NCI-H345 treated with DMSO at 0.1 percent for 48 hours (cell line): ENCODE measurements at regions not wholly inside any gene's neighbourhood (a gene's known extent, or its start where the extent isn't known, plus 50 kb on each side); places are given as distances from the start of the nearest gene placed in this dataset.

Experiments used
- DNase-seq: peaks from one replicate; lab custom pipeline; 2025; ENCODE audit not compliant: unreplicated experiment; lab: John Stamatoyannopoulos, UW

DNA sequence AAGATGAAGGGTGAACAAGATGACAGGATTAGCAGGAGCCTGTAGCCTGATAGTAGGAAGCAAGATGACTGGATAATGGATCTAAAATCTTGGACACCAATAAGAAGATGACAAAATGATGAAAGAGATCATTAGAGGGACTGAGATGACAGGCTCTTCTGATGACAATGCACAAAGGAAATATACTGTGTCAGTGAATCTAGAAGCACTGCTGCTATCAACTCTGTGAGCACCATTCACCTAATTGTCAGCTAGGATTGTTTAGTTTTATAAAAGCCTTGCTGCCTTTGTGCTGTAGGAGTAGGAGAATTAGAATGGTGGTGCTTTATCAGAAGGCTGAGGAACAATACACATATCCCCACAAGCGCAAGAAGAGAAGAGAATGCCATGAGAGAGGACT is 1127.8 kb downstream of the DTWD2 start:
- DNase-seq: no peak

DNA sequence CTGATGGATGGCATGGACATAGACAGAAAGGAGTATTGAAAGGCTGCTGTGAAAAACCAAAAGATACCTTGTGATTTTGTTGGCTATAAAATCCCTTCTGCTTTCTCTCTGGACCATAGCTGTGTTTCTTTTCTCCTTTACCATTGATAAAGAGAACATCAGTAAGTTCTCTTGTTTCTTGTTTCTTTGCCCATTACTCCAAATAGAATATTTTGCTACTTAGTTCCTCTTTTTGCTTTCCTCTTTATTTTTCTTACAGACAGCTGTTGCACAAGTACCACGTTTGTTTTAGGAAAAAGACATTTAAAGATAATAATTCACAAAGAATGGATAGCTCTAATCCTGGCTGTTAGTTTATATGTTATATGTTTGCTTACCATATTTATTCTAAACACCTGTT is 1129.2 kb downstream of the DTWD2 start:
- no peak for DNase-seq

DNA sequence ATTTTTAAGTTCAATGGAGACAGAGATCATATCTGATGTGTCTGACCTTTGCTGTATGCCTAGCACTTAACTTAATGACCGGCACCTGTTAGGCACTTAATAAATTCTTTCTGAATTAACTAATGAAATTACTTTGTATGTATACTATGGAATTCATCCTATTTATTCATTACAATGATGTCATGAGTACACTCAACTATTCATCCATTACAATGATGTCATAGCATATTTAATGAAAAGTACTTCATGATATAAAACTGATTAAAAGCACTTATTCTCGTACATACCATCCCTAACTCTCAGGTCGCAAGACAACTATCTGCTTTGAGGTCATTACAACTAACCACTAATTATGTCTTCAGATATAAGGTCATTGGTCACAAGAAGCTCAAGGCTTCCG is 1131.6 kb downstream of the DTWD2 start:
- no peak for DNase-seq

GRCh38 chr5:117837786-117838185 is 1150.6 kb downstream of the DTWD2 start:
- no peak for DNase-seq

GRCh38 chr5:117833691-117834090 is 1154.7 kb downstream of the DTWD2 start:
- no peak for DNase-seq

- no peak for DNase-seq
Observed at GRCh38 chr5:117829646-117830045, 1158.7 kb downstream of the DTWD2 start.

- DNase-seq: no peak
Observed at GRCh38 chr5:117813850-117814249, 1174.5 kb downstream of the DTWD2 start.

GRCh38 chr5:117812861-117813260 is 1175.5 kb downstream of the DTWD2 start:
- no peak for DNase-seq

GRCh38 chr5:117809251-117809650 is 1179.1 kb downstream of the DTWD2 start:
- DNase-seq: no peak

DNA sequence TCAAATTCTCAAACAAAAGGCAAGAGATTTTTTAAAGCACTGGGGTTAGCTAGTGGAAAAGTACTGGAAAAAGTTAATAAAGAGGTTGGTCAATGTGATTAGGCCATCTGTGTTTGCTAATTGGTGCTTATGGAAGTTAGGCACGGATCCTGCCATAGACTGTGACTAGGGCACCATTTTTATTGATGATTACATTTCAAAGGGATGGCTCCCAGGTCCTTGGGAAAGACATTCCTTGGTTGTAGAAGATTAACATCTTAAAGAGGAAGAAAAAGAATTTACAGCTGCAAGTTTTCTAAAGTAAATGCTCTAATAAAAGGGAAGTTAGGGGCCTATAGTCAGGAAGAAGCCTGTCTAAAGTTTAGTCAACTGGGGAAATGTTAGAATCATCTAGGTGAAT is 1183.3 kb downstream of the DTWD2 start:
- no peak for DNase-seq

- no peak for DNase-seq
Observed at GRCh38 chr5:117803533-117803932, 1184.8 kb downstream of the DTWD2 start.

DNA sequence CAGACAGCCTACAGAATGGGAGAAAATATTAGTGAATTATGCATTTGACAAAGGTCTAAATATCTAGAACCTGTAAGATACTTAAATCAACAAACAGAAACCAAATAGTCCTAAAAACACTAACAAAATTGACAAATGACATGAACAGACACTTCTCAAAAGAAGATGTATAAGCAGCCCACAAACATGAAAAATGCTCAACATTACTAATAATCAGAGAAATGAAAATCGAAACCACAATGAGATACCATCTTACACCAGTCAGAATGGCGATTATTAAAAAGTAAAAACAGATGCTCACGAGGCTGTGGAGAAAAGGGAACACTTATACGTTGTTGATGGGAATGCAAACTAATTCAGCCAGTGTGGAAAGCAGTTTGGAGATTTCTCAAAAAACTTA is 1186.8 kb downstream of the DTWD2 start:
- no peak for DNase-seq

DNA sequence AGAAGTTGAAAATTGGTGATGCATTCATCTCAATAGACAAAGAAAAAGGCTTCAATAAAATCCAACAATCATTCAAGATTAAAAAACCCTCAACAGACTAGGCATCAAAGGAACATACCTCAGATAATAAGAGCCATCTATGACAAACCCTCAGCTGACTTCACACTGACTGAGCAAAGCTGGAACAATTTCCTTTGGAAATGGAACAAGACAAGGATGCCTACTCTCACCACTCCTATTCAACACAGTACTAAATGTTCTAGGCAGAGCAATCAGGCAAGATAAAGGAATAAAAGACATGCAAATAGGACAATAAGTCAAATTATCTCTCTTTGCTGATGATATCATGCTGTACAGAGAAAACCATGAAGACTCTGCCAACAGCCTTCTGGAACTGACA is 1188.1 kb downstream of the DTWD2 start:
- DNase-seq: no peak

- no peak for DNase-seq
Observed at GRCh38 chr5:117794847-117795246, 1193.5 kb downstream of the DTWD2 start.

GRCh38 chr5:117793963-117794362 is 1194.4 kb downstream of the DTWD2 start:
- DNase-seq: no peak

DNA sequence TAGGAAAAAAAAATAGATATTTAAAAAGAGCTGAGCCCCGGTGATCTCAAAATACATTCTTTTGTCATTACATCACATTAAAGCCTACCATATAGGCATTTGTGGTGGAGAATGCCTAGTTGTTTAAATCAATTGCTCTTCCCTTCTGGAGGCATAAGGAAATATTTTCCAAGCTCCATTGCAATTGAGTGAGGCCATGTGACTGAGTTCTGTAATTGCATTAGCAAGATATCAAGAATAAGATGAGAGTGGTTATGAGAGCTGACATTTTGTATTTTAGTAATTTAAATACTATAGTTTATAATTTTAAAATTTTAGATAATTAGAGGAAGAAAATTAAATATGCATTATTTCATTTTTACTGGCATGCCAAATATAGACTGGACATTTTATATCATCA is 1195.9 kb downstream of the DTWD2 start:
- no peak for DNase-seq

- DNase-seq: no peak
Observed at GRCh38 chr5:117788596-117788995, 1199.8 kb downstream of the DTWD2 start.

GRCh38 chr5:117779171-117779570 is 1204.5 kb upstream of the SEMA6A start:
- no peak for DNase-seq

- no peak for DNase-seq
Observed at GRCh38 chr5:117776977-117777376, 1202.4 kb upstream of the SEMA6A start.

DNA sequence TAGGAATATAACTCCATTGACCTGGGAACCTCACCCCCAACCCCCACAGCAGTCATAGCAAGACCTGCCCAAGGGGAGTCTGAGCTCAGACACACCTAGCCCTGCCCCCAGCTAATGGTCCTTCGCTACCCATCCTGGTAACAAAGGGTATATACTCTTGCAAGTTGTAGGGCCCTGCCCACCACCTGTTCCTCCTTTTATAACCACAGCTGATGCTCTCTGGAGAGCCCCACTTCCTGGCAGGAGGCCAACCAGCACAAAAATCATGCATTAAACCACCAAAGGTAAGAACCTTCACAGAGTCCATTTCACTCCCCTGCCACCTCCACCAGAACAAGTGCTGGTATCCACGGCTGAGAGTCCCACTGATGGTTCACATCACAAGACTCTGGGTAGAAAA is 1195.3 kb upstream of the SEMA6A start:
- DNase-seq: no peak

DNA sequence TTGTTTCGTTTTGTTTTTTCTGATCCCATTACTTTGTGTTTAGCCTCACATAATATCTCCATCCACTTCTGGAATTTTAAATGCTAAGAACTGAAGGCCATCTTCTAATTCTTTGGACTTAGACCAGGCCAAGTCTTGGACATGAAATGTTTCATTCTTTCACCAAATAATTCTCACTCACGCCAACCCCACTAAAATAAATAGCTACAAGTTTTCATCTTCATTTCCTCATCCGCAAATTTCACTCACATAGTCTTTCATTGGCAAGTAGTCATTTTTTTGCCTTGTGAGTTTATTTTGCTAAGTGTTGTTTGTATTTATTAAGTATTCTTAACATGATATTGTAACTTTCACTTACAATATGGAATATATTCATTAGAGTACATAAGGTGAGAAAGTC is 1188.6 kb upstream of the SEMA6A start:
- DNase-seq: no peak

GRCh38 chr5:117761186-117761585 is 1186.6 kb upstream of the SEMA6A start:
- DNase-seq: no peak

DNA sequence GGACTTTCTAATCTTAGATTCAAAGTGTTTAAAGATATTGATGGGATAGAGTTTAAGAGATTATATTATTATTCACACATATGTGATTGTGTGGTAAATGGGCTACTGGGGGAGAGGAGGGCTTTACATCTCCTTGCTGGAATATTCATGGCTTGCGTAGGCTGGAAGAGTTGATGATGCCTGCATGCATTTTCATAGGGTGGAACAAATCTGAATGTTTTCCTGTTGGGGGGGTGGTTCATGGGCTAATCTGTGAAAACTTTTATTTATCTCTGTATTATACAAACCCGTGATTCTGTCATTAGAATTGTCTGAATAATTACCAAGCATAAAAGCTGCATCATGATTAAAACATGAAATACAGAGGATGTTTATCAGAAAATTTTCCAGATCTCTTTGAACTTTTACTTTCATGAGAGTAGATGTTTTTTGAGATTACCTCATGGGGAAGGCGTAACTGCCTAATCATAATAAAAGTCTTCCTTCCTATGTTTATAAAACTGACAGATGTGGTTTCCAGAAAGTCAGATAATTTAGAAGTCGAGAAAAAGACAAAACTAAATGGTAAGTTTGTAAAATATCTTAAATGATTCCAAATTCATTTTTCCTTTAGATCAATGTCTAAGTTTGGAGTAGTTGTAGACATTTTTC is 1185.4 kb upstream of the SEMA6A start:
- DNase-seq: no peak

- DNase-seq: no peak
Observed at GRCh38 chr5:117752403-117752802, 1177.8 kb upstream of the SEMA6A start.
